MG63 (cell line): ENCODE measurements at regions not wholly inside any gene's neighbourhood (a gene's known extent, or its start where the extent isn't known, plus 50 kb on each side); places are given as distances from the start of the nearest gene placed in this dataset.

Source experiments
- DNase-seq: peaks from one replicate; pipeline ENCODE4 v3.0.0-alpha.2; 2020
- H3K27me3 ChIP-seq: fragments of 250-450 bp; sonication (Bioruptor Pico); 2 replicates; pipeline ENCODE4 v1.5.1; 2020; ENCODE audit warnings: mild to moderate bottlenecking, moderate library complexity
- H3K36me3 ChIP-seq: fragments of 250-450 bp; sonication (Bioruptor Pico); 2 replicates; pipeline ENCODE4 v1.5.1; 2020; ENCODE audit warnings: mild to moderate bottlenecking, moderate library complexity
- H3K4me3 ChIP-seq: fragments of 250-450 bp; sonication (Bioruptor Pico); 2 replicates; pipeline ENCODE4 v1.5.1; 2020; ENCODE audit warnings: mild to moderate bottlenecking, moderate library complexity
- H3K9me3 ChIP-seq: fragments of 250-450 bp; sonication (Bioruptor Pico); 2 replicates; pipeline ENCODE4 v1.5.1; 2020; ENCODE audit warnings: mild to moderate bottlenecking, moderate library complexity

GRCh38 chr16:79431923-79432322 is 168.6 kb downstream of the MAF start:
- H3K4me3 ChIP-seq: no peak overlapping the region
- no peaks in the 10 kb centered on the region for H3K36me3 ChIP-seq
- DNase-seq: no peak
- no peaks in the 10 kb centered on the region for H3K27me3 ChIP-seq
- no peaks in the 10 kb centered on the region for H3K9me3 ChIP-seq

GRCh38 chr16:79430191-79430678 is 170.3 kb downstream of the MAF start:
- no peak for DNase-seq
- Histone ChIP-seq H3K27me3 (no peaks in the 10 kb centered on the region), H3K36me3 (no peaks in the 10 kb centered on the region), H3K9me3 (no peaks in the 10 kb centered on the region), H3K4me3 (no peak overlapping the region)

- Histone ChIP-seq H3K9me3 (no peaks in the 10 kb centered on the region), H3K36me3 (no peaks in the 10 kb centered on the region), H3K4me3 (no peak overlapping the region), H3K27me3 (no peaks in the 10 kb centered on the region)
- DNase-seq: no peak
Measured at GRCh38 chr16:79429381-79430190, 171.0 kb downstream of the MAF start.

GRCh38 chr16:79426663-79427062 is 173.9 kb downstream of the MAF start:
- no peaks in the 10 kb centered on the region for H3K9me3 ChIP-seq
- H3K36me3 ChIP-seq: no peaks in the 10 kb centered on the region
- no peaks in the 10 kb centered on the region for H3K27me3 ChIP-seq
- DNase-seq: no peak
- no peak overlapping the region for H3K4me3 ChIP-seq

DNA sequence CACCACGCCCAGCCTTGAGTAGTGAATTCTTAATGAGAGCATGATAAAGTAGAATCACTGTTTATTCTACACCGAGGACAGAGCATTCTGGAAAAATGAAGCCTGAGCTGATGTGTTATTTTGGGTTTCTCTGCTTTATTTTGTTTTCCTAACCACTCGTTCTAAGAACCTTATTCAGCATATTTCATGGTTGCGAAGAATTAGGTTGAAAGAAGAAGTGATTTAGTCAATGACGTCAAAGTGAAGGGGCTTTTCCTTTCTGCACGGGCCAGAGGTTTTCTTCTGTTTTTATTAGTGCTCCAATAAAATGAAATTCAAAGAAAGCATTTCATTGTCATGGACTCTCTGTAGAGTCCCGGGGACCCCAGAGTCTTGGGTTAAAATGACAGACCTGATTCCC is 178.5 kb downstream of the MAF start:
- Histone ChIP-seq H3K27me3 (no peaks in the 10 kb centered on the region), H3K4me3 (no peak overlapping the region), H3K36me3 (no peaks in the 10 kb centered on the region), H3K9me3 (no peaks in the 10 kb centered on the region)
- no peak for DNase-seq

GRCh38 chr16:79421126-79421525 is 179.4 kb downstream of the MAF start:
- no peak for DNase-seq
- no peaks in the 10 kb centered on the region for H3K9me3 ChIP-seq
- H3K4me3 ChIP-seq: no peak overlapping the region
- H3K36me3 ChIP-seq: no peaks in the 10 kb centered on the region
- H3K27me3 ChIP-seq: no peaks in the 10 kb centered on the region

DNA sequence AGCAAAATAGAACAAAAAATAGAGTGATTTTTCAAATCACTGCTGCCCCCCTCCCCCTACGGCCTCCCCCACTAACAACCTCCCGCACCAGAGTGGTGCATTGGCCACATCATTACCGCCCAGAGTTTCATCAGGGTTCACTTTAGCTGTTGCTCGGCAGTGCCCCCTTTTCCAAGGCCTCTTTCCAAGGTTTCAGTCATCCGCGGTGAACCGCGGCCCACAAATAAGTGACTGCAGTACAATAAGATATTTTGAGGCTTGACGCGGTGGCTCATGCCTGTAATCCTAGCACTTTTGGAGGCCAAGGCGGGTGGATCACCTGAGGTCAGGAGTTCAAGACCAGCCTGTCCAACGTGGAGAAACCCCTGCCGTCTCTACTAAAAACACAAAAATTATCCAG is 180.0 kb downstream of the MAF start:
- DNase-seq: no peak
- H3K9me3 ChIP-seq: no peaks in the 10 kb centered on the region
- no peaks in the 10 kb centered on the region for H3K36me3 ChIP-seq
- no peak overlapping the region for H3K4me3 ChIP-seq
- H3K27me3 ChIP-seq: no peaks in the 10 kb centered on the region

DNA sequence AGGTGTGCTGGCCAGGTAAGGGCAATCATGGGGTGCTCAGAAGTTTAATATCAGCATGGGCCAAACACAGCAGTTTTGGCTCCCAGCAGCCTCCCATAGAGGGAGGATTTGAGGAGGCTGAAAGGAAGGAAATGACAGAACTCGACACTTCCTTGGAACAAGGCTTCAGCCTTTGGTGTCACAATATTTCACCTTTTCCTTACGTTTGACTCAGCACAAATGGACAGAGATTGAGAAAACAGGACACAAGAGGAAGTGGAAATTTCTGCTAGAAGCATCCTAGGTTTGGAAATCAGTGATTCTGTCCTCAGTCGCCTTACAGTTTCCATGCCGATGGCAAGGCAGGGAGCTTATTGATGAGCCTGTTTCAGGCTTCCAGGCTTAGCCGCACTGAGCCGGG is 181.4 kb downstream of the MAF start:
- H3K4me3 ChIP-seq: no peak overlapping the region
- no peaks in the 10 kb centered on the region for H3K36me3 ChIP-seq
- H3K9me3 ChIP-seq: no peaks in the 10 kb centered on the region
- DNase-seq: no peak
- no peaks in the 10 kb centered on the region for H3K27me3 ChIP-seq

GRCh38 chr16:79417601-79418008 is 182.9 kb downstream of the MAF start:
- Histone ChIP-seq H3K36me3 (no peaks in the 10 kb centered on the region), H3K9me3 (no peaks in the 10 kb centered on the region), H3K4me3 (no peak overlapping the region), H3K27me3 (no peaks in the 10 kb centered on the region)
- no peak for DNase-seq

- no peaks in the 10 kb centered on the region for H3K27me3 ChIP-seq
- DNase-seq: no peak
- no peaks in the 10 kb centered on the region for H3K36me3 ChIP-seq
- H3K9me3 ChIP-seq: no peaks in the 10 kb centered on the region
- H3K4me3 ChIP-seq: no peak overlapping the region
Measured at GRCh38 chr16:79415983-79416640, 184.4 kb downstream of the MAF start.

- no peak for DNase-seq
Measured at GRCh38 chr16:79412783-79413225, 187.7 kb downstream of the MAF start.

DNA sequence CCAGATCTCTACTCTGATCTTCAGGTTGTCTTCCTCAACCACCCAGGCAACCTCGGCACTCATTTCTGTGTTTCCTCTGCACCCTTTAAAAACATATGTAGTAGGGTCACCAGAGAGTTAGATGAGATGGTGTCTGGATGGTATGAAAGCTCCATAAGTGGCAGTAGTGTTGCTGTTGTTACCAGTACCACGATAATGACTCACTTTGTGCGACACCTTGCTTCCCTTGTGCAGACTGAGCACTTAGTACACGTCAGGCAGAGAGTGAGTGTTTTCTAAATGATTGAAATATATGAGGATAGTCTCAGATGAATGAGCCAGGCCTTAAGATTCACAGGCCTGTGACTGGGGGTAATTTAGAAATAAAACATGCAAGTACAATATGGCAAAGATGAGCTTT is 188.7 kb downstream of the MAF start:
- DNase-seq: no peak
- no peak overlapping the region for H3K4me3 ChIP-seq
- no peaks in the 10 kb centered on the region for H3K36me3 ChIP-seq
- H3K27me3 ChIP-seq: no peaks in the 10 kb centered on the region
- no peaks in the 10 kb centered on the region for H3K9me3 ChIP-seq

More at GRCh38 chr16:79412783-79413225, 187.7 kb downstream of the MAF start:
- no peaks in the 10 kb centered on the region for H3K9me3 ChIP-seq
- no peak overlapping the region for H3K4me3 ChIP-seq
- no peaks in the 10 kb centered on the region for H3K36me3 ChIP-seq
- H3K27me3 ChIP-seq: no peaks in the 10 kb centered on the region

- no peaks in the 10 kb centered on the region for H3K36me3 ChIP-seq
Measured at GRCh38 chr16:79411357-79411756, 189.2 kb downstream of the MAF start.

GRCh38 chr16:79409978-79410377 is 190.6 kb downstream of the MAF start:
- no peaks in the 10 kb centered on the region for H3K27me3 ChIP-seq
- no peak overlapping the region for H3K4me3 ChIP-seq
- no peak for DNase-seq
- H3K9me3 ChIP-seq: no peaks in the 10 kb centered on the region
- H3K36me3 ChIP-seq: no peaks in the 10 kb centered on the region

More at GRCh38 chr16:79411357-79411756, 189.2 kb downstream of the MAF start:
- H3K27me3 ChIP-seq: no peaks in the 10 kb centered on the region
- no peak for DNase-seq
- no peaks in the 10 kb centered on the region for H3K9me3 ChIP-seq
- H3K4me3 ChIP-seq: no peak overlapping the region

DNA sequence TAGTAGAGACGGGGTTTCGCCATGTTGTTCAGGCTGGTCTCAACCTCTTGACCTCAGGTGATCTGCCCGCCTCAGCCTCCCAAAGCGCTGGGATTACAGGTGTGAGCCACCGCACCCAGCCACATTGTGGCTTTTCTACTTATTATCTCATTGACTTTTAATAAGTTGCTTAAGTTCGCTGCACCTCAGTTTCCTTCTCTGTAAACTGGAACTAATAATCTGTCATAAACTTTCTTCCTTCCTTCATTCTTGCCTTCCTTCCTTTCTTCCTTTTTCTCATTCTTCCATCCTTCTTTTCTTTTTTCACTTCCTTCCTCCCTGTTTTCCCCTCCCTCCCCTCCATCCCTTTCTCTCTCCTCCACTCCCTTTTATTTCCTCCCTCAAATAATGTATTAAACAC is 192.2 kb downstream of the MAF start:
- Histone ChIP-seq H3K27me3 (no peaks in the 10 kb centered on the region), H3K36me3 (no peaks in the 10 kb centered on the region), H3K4me3 (no peak overlapping the region), H3K9me3 (no peaks in the 10 kb centered on the region)
- DNase-seq: no peak

DNA sequence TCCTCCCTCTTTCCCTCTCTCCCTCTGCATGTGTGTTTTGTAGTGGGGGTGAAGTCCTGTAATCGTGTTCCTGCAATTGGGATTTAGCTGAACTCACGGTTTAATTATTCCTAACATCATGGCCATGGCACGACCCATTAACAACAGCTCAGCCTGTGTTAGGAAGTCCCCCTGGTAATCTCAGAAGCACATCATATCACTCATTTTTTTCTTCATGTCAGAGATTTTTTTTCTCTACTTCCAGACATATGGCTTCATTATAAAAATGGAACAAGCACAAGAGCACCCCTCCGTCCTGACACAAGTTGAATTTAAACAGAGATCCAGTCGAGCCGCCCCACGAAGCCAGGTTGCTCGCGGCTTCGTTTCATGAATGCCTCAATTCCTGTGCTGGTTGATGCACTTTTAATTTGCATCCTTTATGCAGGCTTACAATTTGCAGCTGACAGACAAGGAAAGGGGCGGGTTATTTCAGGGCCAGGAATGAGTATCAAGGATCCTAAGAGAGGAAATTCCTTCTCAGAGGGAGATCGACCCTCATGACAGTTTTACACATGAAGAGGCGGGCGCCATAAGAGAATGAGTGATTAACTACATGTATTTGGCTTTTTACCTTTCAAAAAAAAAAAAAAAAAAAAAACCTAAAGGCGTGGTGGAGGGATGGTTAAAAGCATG is 192.9 kb downstream of the MAF start:
- H3K4me3 ChIP-seq: no peak overlapping the region
- H3K9me3 ChIP-seq: no peaks in the 10 kb centered on the region
- no peak for DNase-seq
- H3K27me3 ChIP-seq: no peaks in the 10 kb centered on the region
- no peaks in the 10 kb centered on the region for H3K36me3 ChIP-seq

DNA sequence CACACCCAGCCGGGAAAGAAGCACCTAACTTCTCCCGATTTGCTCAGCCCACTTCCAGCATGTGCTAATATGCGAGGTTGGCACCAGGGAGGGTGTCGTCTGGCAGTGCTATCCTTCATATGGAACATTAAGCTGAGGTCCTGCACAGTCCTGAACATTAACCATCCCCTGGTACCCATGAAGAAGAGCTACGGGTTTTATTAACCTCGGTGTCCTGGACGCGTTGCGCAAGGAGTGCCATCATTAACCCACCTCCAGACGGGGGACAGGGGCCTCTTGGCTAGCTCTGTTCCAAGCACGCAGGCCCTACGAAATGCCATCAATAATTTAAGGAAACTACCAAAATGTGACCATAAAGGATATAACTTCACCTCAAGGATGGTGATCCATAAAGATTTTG is 193.5 kb downstream of the MAF start:
- Histone ChIP-seq H3K4me3 (no peak overlapping the region), H3K36me3 (no peaks in the 10 kb centered on the region), H3K27me3 (no peaks in the 10 kb centered on the region), H3K9me3 (no peaks in the 10 kb centered on the region)
- DNase-seq: no peak
